ENCODE measurements at regions not wholly inside any gene's neighbourhood (a gene's known extent, or its start where the extent isn't known, plus 50 kb on each side); places are given as distances from the start of the nearest gene placed in this dataset.

DNA sequence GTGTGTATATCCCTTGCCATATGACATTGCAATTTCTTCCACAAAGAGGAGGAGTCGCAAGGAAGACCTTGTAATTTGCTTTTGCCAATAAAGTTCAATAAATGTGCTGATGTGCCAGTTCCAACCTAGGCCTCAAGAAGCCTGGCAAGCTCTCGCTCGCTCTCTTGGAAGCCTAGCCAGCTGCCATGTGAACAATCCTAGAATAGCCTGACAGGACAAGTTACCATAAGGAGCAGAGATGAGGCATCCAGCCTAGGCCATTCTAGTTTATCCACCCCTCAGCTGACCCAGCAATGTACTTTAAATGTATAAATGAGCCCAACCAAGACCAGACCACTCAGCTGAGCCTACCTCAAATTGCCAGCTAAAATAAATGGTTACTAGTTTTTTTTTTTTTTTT, 145.7 kb upstream of the QRFPR start:
- no peaks in the 10 kb centered on the region for H3K79me2 ChIP-seq (ENCODE audit: control insufficient read depth, insufficient read depth, low read length)
- POLR2A ChIA-PET, result no interaction called here

GRCh38 chr4:121519236-121519838, 138.5 kb upstream of the QRFPR start:
- FAIRE-seq, result no peak
- H3K4me3 ChIP-seq, result no peak overlapping the region
- ChIA-PET POLR2A (no interaction called here), CTCF (ENCODE audit: low intra/inter-chr PET ratio) (no interaction called here)
- in situ Hi-C loops (cut with MboI) (no loop called here), intact Hi-C loops (cut with micrococcal nuclease) (no loop called here)
- no peaks in the 10 kb centered on the region for H3K79me2 ChIP-seq (ENCODE audit: control insufficient read depth, insufficient read depth, low read length)
- H3K9ac ChIP-seq (ENCODE audit: insufficient read depth in 1 of 2, low read depth in 2 of 2, low read length in 2 of 2), result no peak overlapping the region
- no peak overlapping the region for H2AFZ ChIP-seq (ENCODE audit: low read depth, low read length)
- no peaks in the 10 kb centered on the region for H4K20me1 ChIP-seq (replicated peaks; ENCODE audit: control insufficient read depth, insufficient read depth, low read length)
- no peaks in the 10 kb centered on the region for H3K36me3 ChIP-seq (ENCODE audit: control insufficient read depth, insufficient read depth, low read length)
- no peaks in the 10 kb centered on the region for H3K9me1 ChIP-seq (ENCODE audit: control insufficient read depth, insufficient read depth, low read length)
- no peaks in the 10 kb centered on the region for H3K27me3 ChIP-seq (ENCODE audit: control insufficient read depth in 2 of 2, insufficient read depth in 2 of 2, low read length in 2 of 2)
- H3K27ac ChIP-seq (ENCODE audit: extremely low read depth, low read depth, low read length), result no peak overlapping the region
- H3K9me3 ChIP-seq (replicated peaks; ENCODE audit: control insufficient read depth, insufficient read depth, low read depth, low read length), result no peaks in the 10 kb centered on the region
- DNase-seq (ENCODE audit: extremely low read depth in 1 of 4, low spot score in 3 of 4), result no peak
- H3K4me2 ChIP-seq (ENCODE audit: insufficient read depth, low read length), result no peak overlapping the region
- no TSS peak for BruUV-seq (replicated peaks)
- WGBS (ENCODE audit: insufficient coverage, low coverage, missing lambda C conversion rate), result 0% methylated on average over 6 of the region's 6 CpGs
- no peak for ATAC-seq
- H3K4me1 ChIP-seq (replicated peaks in 1 of 2; ENCODE audit: control insufficient read depth in 2 of 2, insufficient read depth in 2 of 2, low read length in 2 of 2), result no peaks in the 10 kb centered on the region
- no peak for TF ChIP-seq ZNF224 (CRISPR knock-in tag; IDR thresholded peaks at IDR 0.05)
- no peak for TF ChIP-seq POLR2B (IDR thresholded peaks at IDR 0.05; ENCODE audit: low read depth, partially characterized antibody)
- no peak for TF ChIP-seq MBD2 (IDR thresholded peaks at IDR 0.05; ENCODE audit: borderline replicate concordance, low read depth)
- no peak for TF ChIP-seq CBFA2T2 (conservative IDR thresholded peaks at IDR 0.05)
- TF ChIP-seq ZKSCAN3 (CRISPR knock-in tag; IDR thresholded peaks at IDR 0.05), result no peak
- TF ChIP-seq FIP1L1 (IDR thresholded peaks at IDR 0.05; ENCODE audit: low read depth, low read length, poor library complexity, severe bottlenecking), result no peak
- TF ChIP-seq SAP30 (IDR thresholded peaks at IDR 0.05; ENCODE audit: borderline replicate concordance, insufficient read depth, low read depth, low read length, poor library complexity, severe bottlenecking), result no peak
- TF ChIP-seq, protein P1, sequence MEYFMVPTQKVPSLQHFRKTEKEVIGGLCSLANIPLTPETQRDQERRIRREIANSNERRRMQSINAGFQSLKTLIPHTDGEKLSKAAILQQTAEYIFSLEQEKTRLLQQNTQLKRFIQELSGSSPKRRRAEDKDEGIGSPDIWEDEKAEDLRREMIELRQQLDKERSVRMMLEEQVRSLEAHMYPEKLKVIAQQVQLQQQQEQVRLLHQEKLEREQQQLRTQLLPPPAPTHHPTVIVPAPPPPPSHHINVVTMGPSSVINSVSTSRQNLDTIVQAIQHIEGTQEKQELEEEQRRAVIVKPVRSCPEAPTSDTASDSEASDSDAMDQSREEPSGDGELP (CRISPR knock-in tag; IDR thresholded peaks at IDR 0.05; ENCODE audit: borderline replicate concordance), result no peak
- TF ChIP-seq E4F1 (CRISPR knock-in tag; IDR thresholded peaks at IDR 0.05; ENCODE audit: borderline replicate concordance), result no peak
- TF ChIP-seq, protein P2, sequence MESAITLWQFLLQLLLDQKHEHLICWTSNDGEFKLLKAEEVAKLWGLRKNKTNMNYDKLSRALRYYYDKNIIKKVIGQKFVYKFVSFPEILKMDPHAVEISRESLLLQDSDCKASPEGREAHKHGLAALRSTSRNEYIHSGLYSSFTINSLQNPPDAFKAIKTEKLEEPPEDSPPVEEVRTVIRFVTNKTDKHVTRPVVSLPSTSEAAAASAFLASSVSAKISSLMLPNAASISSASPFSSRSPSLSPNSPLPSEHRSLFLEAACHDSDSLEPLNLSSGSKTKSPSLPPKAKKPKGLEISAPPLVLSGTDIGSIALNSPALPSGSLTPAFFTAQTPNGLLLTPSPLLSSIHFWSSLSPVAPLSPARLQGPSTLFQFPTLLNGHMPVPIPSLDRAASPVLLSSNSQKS (CRISPR knock-in tag; IDR thresholded peaks at IDR 0.05), result no peak

More for the DNA sequence above, 145.7 kb upstream of the QRFPR start:
- Histone ChIP-seq H3K27me3 (ENCODE audit: control insufficient read depth in 2 of 2, insufficient read depth in 2 of 2, low read length in 2 of 2) (no peaks in the 10 kb centered on the region), H3K4me2 (ENCODE audit: insufficient read depth, low read length) (no peak overlapping the region), H2AFZ (ENCODE audit: low read depth, low read length) (no peak overlapping the region), H3K36me3 (ENCODE audit: control insufficient read depth, insufficient read depth, low read length) (no peaks in the 10 kb centered on the region), H4K20me1 (replicated peaks; ENCODE audit: control insufficient read depth, insufficient read depth, low read length) (no peaks in the 10 kb centered on the region), H3K9me1 (ENCODE audit: control insufficient read depth, insufficient read depth, low read length) (no peaks in the 10 kb centered on the region), H3K4me1 (replicated peaks in 1 of 2; ENCODE audit: control insufficient read depth in 2 of 2, insufficient read depth in 2 of 2, low read length in 2 of 2) (no peaks in the 10 kb centered on the region), H3K4me3 (no peak overlapping the region), H3K27ac (ENCODE audit: extremely low read depth, low read depth, low read length) (no peak overlapping the region), H3K9me3 (replicated peaks; ENCODE audit: control insufficient read depth, insufficient read depth, low read depth, low read length) (no peaks in the 10 kb centered on the region), H3K9ac (ENCODE audit: insufficient read depth in 1 of 2, low read depth in 2 of 2, low read length in 2 of 2) (no peak overlapping the region)
- CTCF ChIA-PET (ENCODE audit: low intra/inter-chr PET ratio), result no interaction called here
- DNase-seq (ENCODE audit: extremely low read depth in 1 of 4, low spot score in 3 of 4) (no peak), ATAC-seq (no peak), FAIRE-seq (no peak)
- in situ Hi-C loops (cut with MboI) (no loop called here), intact Hi-C loops (cut with micrococcal nuclease) (no loop called here)
- 0% methylated on average over 3 of the region's 3 CpGs for WGBS (ENCODE audit: insufficient coverage, low coverage, missing lambda C conversion rate)
- TF ChIP-seq EZH2 (IDR thresholded peaks at IDR 0.05; ENCODE audit: borderline replicate concordance, low read depth, low read length), result no peak
- no TSS peak for BruUV-seq (replicated peaks)

All from K562 (cell line).